Activated CD4-positive, alpha-beta memory T cell treated with anti-CD3 and anti-CD28 coated beads for 36 hours (primary cell): ENCODE measurements at regions not wholly inside any gene's neighbourhood (a gene's known extent, or its start where the extent isn't known, plus 50 kb on each side); places are given as distances from the start of the nearest gene placed in this dataset.
"Not testable (repeated sequence)": the region's sequence is repeated elsewhere in the genome, so short reads cannot be mapped to it uniquely, and the experiment has no call there.

Source experiments
- CTCF ChIA-PET: fragments of 350-600 bp; sonication (Branson Sonifier 250); formaldehyde crosslinking; loops from one replicate; lab custom pipeline; 2021; ENCODE audit warnings: antibody characterized with exemption, inconsistent platforms; lab: Charles Lee
- POLR2A ChIA-PET: fragments of 350-600 bp; sonication (Branson Sonifier 250); formaldehyde crosslinking; loops from one replicate; lab custom pipeline; 2021; ENCODE audit warnings: antibody characterized with exemption; lab: Charles Lee
- DNase-seq: peaks from one replicate; pipeline ENCODE4 v3.0.0-alpha.2; 2020
- H3K27ac Mint-ChIP-seq: one replicate; pipeline ENCODE4 v1.8.0; 2021; ENCODE audit warnings: mixed read lengths
- H3K27me3 Mint-ChIP-seq: one replicate; pipeline ENCODE4 v1.8.0; 2021; ENCODE audit warnings: mixed read lengths
- H3K36me3 Mint-ChIP-seq: one replicate; pipeline ENCODE4 v1.8.0; 2021; ENCODE audit warnings: mixed read lengths
- H3K4me1 Mint-ChIP-seq: one replicate; pipeline ENCODE4 v1.8.0; 2021; ENCODE audit warnings: low read depth, mixed read lengths
- H3K4me3 Mint-ChIP-seq: one replicate; pipeline ENCODE4 v1.8.0; 2021; ENCODE audit warnings: mild to moderate bottlenecking, mixed read lengths
- H3K9me3 Mint-ChIP-seq: one replicate; pipeline ENCODE4 v1.8.0; 2021; ENCODE audit warnings: mixed read lengths
- intact Hi-C: fragments of 100-400 bp; cut with micrococcal nuclease; formaldehyde crosslinking; loops from one replicate; pipeline ENCODE4 v1.15.1; 2023

GRCh38 chr17:20908313-20909267 is 134.2 kb downstream of the USP22 start:
- peaks cover 5% of the 10 kb centered on the region for H3K27me3 Mint-ChIP-seq
- H3K4me3 Mint-ChIP-seq: peak overlapping the region; percentile 69
- POLR2A ChIA-PET: no interaction called here
- no peaks in the 10 kb centered on the region for H3K36me3 Mint-ChIP-seq
- no peaks in the 10 kb centered on the region for H3K9me3 Mint-ChIP-seq
- intact Hi-C loops: no loop called here
- peaks cover 6% of the 10 kb centered on the region for H3K4me1 Mint-ChIP-seq
- CTCF ChIA-PET: interaction anchor here (0.7 to 1.0 kb wide), 2 partner anchors 50 to 85 kb away, joined by 3 read pairs; no protein-coding TSS in a partner anchor
- H3K27ac Mint-ChIP-seq: no peak overlapping the region
- DNase-seq: peak; percentile 89

GRCh38 chr17:20914658-20915057 is 128.2 kb downstream of the USP22 start:
- no peak overlapping the region for H3K27ac Mint-ChIP-seq
- H3K4me3 Mint-ChIP-seq: no peak overlapping the region
- no peaks in the 10 kb centered on the region for H3K9me3 Mint-ChIP-seq
- DNase-seq: no peak
- H3K36me3 Mint-ChIP-seq: no peaks in the 10 kb centered on the region
- H3K27me3 Mint-ChIP-seq: peaks cover 3% of the 10 kb centered on the region
- intact Hi-C loops: loop anchor here (10.0 kb wide), 1 partner anchor 80 kb away; no protein-coding TSS in a partner anchor
- peaks cover 6% of the 10 kb centered on the region for H3K4me1 Mint-ChIP-seq
- ChIA-PET POLR2A (no interaction called here), CTCF (no interaction called here)

- Mint-ChIP-seq H3K27ac (no peak overlapping the region), H3K4me1 (peaks cover 6% of the 10 kb centered on the region), H3K36me3 (no peaks in the 10 kb centered on the region), H3K27me3 (peaks cover 4% of the 10 kb centered on the region), H3K9me3 (no peaks in the 10 kb centered on the region), H3K4me3 (no peak overlapping the region)
- DNase-seq: no peak
- intact Hi-C loops: loop anchor here (10.0 kb wide), 1 partner anchor 78 kb away; no protein-coding TSS in a partner anchor
- ChIA-PET POLR2A (no interaction called here), CTCF (no interaction called here)
Measured at GRCh38 chr17:20916383-20916782, 126.4 kb downstream of the USP22 start.

GRCh38 chr17:20917610-20918306 is 125.1 kb downstream of the USP22 start:
- H3K27me3 Mint-ChIP-seq, DNase-seq, H3K36me3 Mint-ChIP-seq, H3K9me3 Mint-ChIP-seq, POLR2A ChIA-PET, H3K4me1 Mint-ChIP-seq, CTCF ChIA-PET, H3K4me3 Mint-ChIP-seq, H3K27ac Mint-ChIP-seq: not testable (repeated sequence)
- intact Hi-C loops: loop anchor here (10.0 kb wide), 1 partner anchor 77 kb away; no protein-coding TSS in a partner anchor

- no peak for DNase-seq
- no peaks in the 10 kb centered on the region for H3K9me3 Mint-ChIP-seq
- POLR2A ChIA-PET: no interaction called here
- H3K27me3 Mint-ChIP-seq: peaks cover 12% of the 10 kb centered on the region
- no peak overlapping the region for H3K27ac Mint-ChIP-seq
- no peaks in the 10 kb centered on the region for H3K36me3 Mint-ChIP-seq
- CTCF ChIA-PET: no interaction called here
- no peak overlapping the region for H3K4me3 Mint-ChIP-seq
- H3K4me1 Mint-ChIP-seq: peaks cover 6% of the 10 kb centered on the region
- intact Hi-C loops: no loop called here
Measured at GRCh38 chr17:20920095-20920814, 122.6 kb downstream of the USP22 start.

GRCh38 chr17:20920815-20921199 is 122.0 kb downstream of the USP22 start:
- H3K4me1 Mint-ChIP-seq: peaks cover 6% of the 10 kb centered on the region
- no peak overlapping the region for H3K4me3 Mint-ChIP-seq
- H3K27me3 Mint-ChIP-seq: peaks cover 12% of the 10 kb centered on the region
- intact Hi-C loops: no loop called here
- CTCF ChIA-PET: no interaction called here
- no peaks in the 10 kb centered on the region for H3K36me3 Mint-ChIP-seq
- DNase-seq: no peak
- no peaks in the 10 kb centered on the region for H3K9me3 Mint-ChIP-seq
- no peak overlapping the region for H3K27ac Mint-ChIP-seq
- POLR2A ChIA-PET: no interaction called here

GRCh38 chr17:20922128-20922670 is 120.6 kb downstream of the USP22 start:
- CTCF ChIA-PET: interaction anchor here (0.9 kb wide), 1 partner anchor 10 kb away, joined by 3 read pairs; no protein-coding TSS in a partner anchor
- POLR2A ChIA-PET: no interaction called here
- intact Hi-C loops: no loop called here
- no peak for DNase-seq
- Mint-ChIP-seq H3K4me3 (no peak overlapping the region), H3K27ac (no peak overlapping the region), H3K4me1 (no peaks in the 10 kb centered on the region), H3K27me3 (peaks cover 12% of the 10 kb centered on the region), H3K9me3 (no peaks in the 10 kb centered on the region), H3K36me3 (no peaks in the 10 kb centered on the region)

GRCh38 chr17:20924306-20924705 is 118.5 kb downstream of the USP22 start:
- Mint-ChIP-seq H3K27ac (no peak overlapping the region), H3K4me3 (no peak overlapping the region), H3K4me1 (no peaks in the 10 kb centered on the region), H3K27me3 (peaks cover 9% of the 10 kb centered on the region), H3K36me3 (no peaks in the 10 kb centered on the region), H3K9me3 (no peaks in the 10 kb centered on the region)
- intact Hi-C loops: no loop called here
- POLR2A ChIA-PET: no interaction called here
- CTCF ChIA-PET: no interaction called here
- no peak for DNase-seq

- no peaks in the 10 kb centered on the region for H3K4me1 Mint-ChIP-seq
- H3K4me3 Mint-ChIP-seq: no peak overlapping the region
- ChIA-PET CTCF (no interaction called here), POLR2A (no interaction called here)
- DNase-seq: no peak
- H3K27me3 Mint-ChIP-seq: peaks cover 9% of the 10 kb centered on the region
- no peaks in the 10 kb centered on the region for H3K36me3 Mint-ChIP-seq
- no peak overlapping the region for H3K27ac Mint-ChIP-seq
- intact Hi-C loops: no loop called here
- no peaks in the 10 kb centered on the region for H3K9me3 Mint-ChIP-seq
Measured at GRCh38 chr17:20925091-20925490, 117.7 kb downstream of the USP22 start.

GRCh38 chr17:20925954-20926353 is 116.9 kb downstream of the USP22 start:
- Mint-ChIP-seq H3K27ac (no peak overlapping the region), H3K36me3 (no peaks in the 10 kb centered on the region), H3K4me1 (no peaks in the 10 kb centered on the region), H3K27me3 (peaks cover 8% of the 10 kb centered on the region), H3K9me3 (no peaks in the 10 kb centered on the region), H3K4me3 (no peak overlapping the region)
- ChIA-PET POLR2A (no interaction called here), CTCF (no interaction called here)
- no peak for DNase-seq
- intact Hi-C loops: no loop called here

- H3K27ac Mint-ChIP-seq: no peak overlapping the region
- peaks cover 8% of the 10 kb centered on the region for H3K27me3 Mint-ChIP-seq
- H3K36me3 Mint-ChIP-seq: no peaks in the 10 kb centered on the region
- no peaks in the 10 kb centered on the region for H3K4me1 Mint-ChIP-seq
- no peaks in the 10 kb centered on the region for H3K9me3 Mint-ChIP-seq
- ChIA-PET POLR2A (no interaction called here), CTCF (no interaction called here)
- H3K4me3 Mint-ChIP-seq: no peak overlapping the region
- intact Hi-C loops: no loop called here
- no peak for DNase-seq
Measured at GRCh38 chr17:20926532-20926931, 116.3 kb downstream of the USP22 start.
